Neuronal stem cell (in vitro differentiated cells): ENCODE measurements at regions not wholly inside any gene's neighbourhood (a gene's known extent, or its start where the extent isn't known, plus 50 kb on each side); places are given as distances from the start of the nearest gene placed in this dataset.

ENCODE experiments used
- DNase-seq: peaks from one replicate; pipeline ENCODE4 v3.0.0-alpha.2; 2013; ENCODE audit warnings: low spot score
- H2AFZ ChIP-seq: one replicate; pipeline ENCODE4 v1.6.1; 2013; ENCODE audit warnings: mild to moderate bottlenecking, low read length, inconsistent platforms
- H2AK5ac ChIP-seq: 2 replicates; pipeline ENCODE4 v1.6.1; 2013; ENCODE audit warnings: low read depth, mild to moderate bottlenecking, inconsistent platforms, low read length, moderate library complexity, mixed read lengths
- H2BK120ac ChIP-seq: 2 replicates; pipeline ENCODE4 v1.6.1; 2013; ENCODE audit warnings: low read depth, mild to moderate bottlenecking, inconsistent platforms, low read length, moderate library complexity, mixed read lengths
- H2BK12ac ChIP-seq: one replicate; pipeline ENCODE4 v1.6.1; 2013; ENCODE audit warnings: low read length, inconsistent platforms
- H2BK15ac ChIP-seq: 2 replicates; pipeline ENCODE4 v1.6.1; 2013; ENCODE audit warnings: mild to moderate bottlenecking, low read length, inconsistent platforms, mixed read lengths
- H2BK5ac ChIP-seq: one replicate; pipeline ENCODE4 v1.6.1; 2013; ENCODE audit warnings: inconsistent platforms, mild to moderate bottlenecking, low read length, moderate library complexity
- H3K14ac ChIP-seq: one replicate; pipeline ENCODE4 v1.6.1; 2013; ENCODE audit warnings: low read length, inconsistent platforms
- H3K18ac ChIP-seq: 2 replicates; pipeline ENCODE4 v1.6.1; 2013; ENCODE audit warnings: low read length, inconsistent platforms
- H3K23ac ChIP-seq: 2 replicates; pipeline ENCODE4 v1.6.1; 2013; ENCODE audit warnings: low read depth, mild to moderate bottlenecking, mixed read lengths, low read length, inconsistent platforms; ENCODE audit not compliant: poor library complexity
- H3K27ac ChIP-seq: replicated peaks from 3 replicates; pipeline ENCODE4 v1.5.1; 2013; ENCODE audit warnings: low read length, inconsistent platforms
- H3K27me3 ChIP-seq, 3 experiments: 2 replicates each; pipeline ENCODE4 v1.6.1; 2013; ENCODE audit warnings: low read length in 3 of 3, mild to moderate bottlenecking in 2 of 3, inconsistent platforms in 1 of 3, low read depth in 1 of 3, mixed read lengths in 1 of 3, moderate library complexity in 1 of 3; ENCODE audit not compliant: control insufficient read depth in 3 of 3, insufficient read depth in 3 of 3
- H3K36me3 ChIP-seq, 2 donors: replicated peaks in 1 of 2; 2 replicates each; pipeline ENCODE4 v1.6.1; 2013; ENCODE audit warnings: low read length in 2 of 2; ENCODE audit not compliant: control insufficient read depth in 2 of 2, insufficient read depth in 2 of 2
- H3K4ac ChIP-seq: 2 replicates; pipeline ENCODE4 v1.6.1; 2013; ENCODE audit warnings: inconsistent platforms, mild to moderate bottlenecking, low read length, moderate library complexity
- H3K4me1 ChIP-seq, 2 donors: 1 replicate in 1 of 2; 2 replicates in 1 of 2; pipeline ENCODE4 v1.6.1; 2013; ENCODE audit warnings: low read length in 2 of 2, low read depth in 1 of 2; ENCODE audit not compliant: control insufficient read depth in 2 of 2, insufficient read depth in 1 of 2
- H3K4me2 ChIP-seq: one replicate; pipeline ENCODE4 v1.6.1; 2013; ENCODE audit warnings: mild to moderate bottlenecking, low read length, inconsistent platforms; ENCODE audit not compliant: insufficient read depth, poor library complexity, severe bottlenecking
- H3K4me3 ChIP-seq, 2 donors: 2 replicates each; pipeline ENCODE4 v1.5.1; 2013; ENCODE audit warnings: low read length in 2 of 2, mild to moderate bottlenecking in 2 of 2, inconsistent platforms in 1 of 2, moderate library complexity in 1 of 2
- H3K79me1 ChIP-seq: one replicate; pipeline ENCODE4 v1.6.1; 2013; ENCODE audit warnings: low read depth, mild to moderate bottlenecking, inconsistent platforms, low read length, moderate library complexity
- H3K9ac ChIP-seq: one replicate; pipeline ENCODE4 v1.6.1; 2013; ENCODE audit warnings: mild to moderate bottlenecking, low read depth, low read length, inconsistent platforms; ENCODE audit not compliant: poor library complexity
- H3K9me3 ChIP-seq, 2 donors: replicated peaks in 1 of 2; 2 replicates each; pipeline versions ENCODE3 to v1.6.1; 2013; ENCODE audit warnings: low read length in 2 of 2, mild to moderate bottlenecking in 2 of 2, inconsistent platforms in 1 of 2, low read depth in 1 of 2, mixed read lengths in 1 of 2, moderate library complexity in 1 of 2; ENCODE audit not compliant: control insufficient read depth in 2 of 2, insufficient read depth in 1 of 2
- H4K8ac ChIP-seq: one replicate; pipeline ENCODE4 v1.6.1; 2013; ENCODE audit warnings: low read depth, mild to moderate bottlenecking, inconsistent platforms, low read length, moderate library complexity
- H4K91ac ChIP-seq: one replicate; pipeline ENCODE4 v1.6.1; 2013; ENCODE audit warnings: low read length, low read depth, mild to moderate bottlenecking, inconsistent platforms; ENCODE audit not compliant: poor library complexity
- WGBS, 2 donors: extraction: QIAGEN DNeasy Blood & Tissue Kit; methylation state at CpG; one replicate each; pipeline ENCODE4 v1.1.7; 2013; ENCODE audit warnings: missing lambda C conversion rate in 2 of 2, mixed read lengths in 1 of 2; ENCODE audit not compliant: insufficient read length in 2 of 2, insufficient replicate concordance in 1 of 2; ENCODE audit errors: extremely low coverage in 2 of 2; 5-methylcytosine and 5-hydroxymethylcytosine counted together

- peaks cover 2 to 5% of the 10 kb centered on the region in 2 donors for H3K9me3 ChIP-seq
- no peak overlapping the region for H4K8ac ChIP-seq
- no peak overlapping the region for H2BK15ac ChIP-seq
- H2BK5ac ChIP-seq: no peak overlapping the region
- no peak overlapping the region for H3K4me3 ChIP-seq
- no peak overlapping the region for H3K23ac ChIP-seq
- H3K27me3 ChIP-seq: no peaks in the 10 kb centered on the region
- H2BK12ac ChIP-seq: no peak overlapping the region
- H2BK120ac ChIP-seq: no peak overlapping the region
- no peak overlapping the region for H3K4ac ChIP-seq
- peak overlapping the region; percentile 14 for H3K14ac ChIP-seq
- H3K27ac ChIP-seq: no peak overlapping the region
- H3K4me1 ChIP-seq: peaks cover 16% of the 10 kb centered on the region in 2 donors
- WGBS, 2 donors: no CpG with 5 or more reads among the region's 13 CpGs
- no peak overlapping the region for H3K4me2 ChIP-seq
- DNase-seq: no peak
- H3K79me1 ChIP-seq: peaks cover 26% of the 10 kb centered on the region
- no peak overlapping the region for H2AFZ ChIP-seq
- H3K18ac ChIP-seq: no peak overlapping the region
- no peak overlapping the region for H3K9ac ChIP-seq
- peaks cover 10 to 14% of the 10 kb centered on the region in 2 donors for H3K36me3 ChIP-seq
- no peak overlapping the region for H4K91ac ChIP-seq
- no peak overlapping the region for H2AK5ac ChIP-seq
Measured at GRCh38 chr12:124412646-124413015, 117.7 kb downstream of the RFLNA start.

GRCh38 chr12:124411953-124412645, 117.2 kb downstream of the RFLNA start:
- no CpG with 5 or more reads among the region's 22 CpGs for WGBS, 2 donors
- H3K4me3 ChIP-seq: no peak overlapping the region
- H3K79me1 ChIP-seq: peaks cover 26% of the 10 kb centered on the region
- peak overlapping the region; percentile 66 for H3K4ac ChIP-seq
- peak overlapping the region; percentile 19 for H2AK5ac ChIP-seq
- H3K9me3 ChIP-seq: peaks cover 0 to under 1% of the 10 kb centered on the region in 2 donors
- H3K4me2 ChIP-seq: no peak overlapping the region
- no peak overlapping the region for H2BK5ac ChIP-seq
- no peak overlapping the region for H3K9ac ChIP-seq
- H3K14ac ChIP-seq: peak overlapping the region; percentile 14
- no peak overlapping the region for H4K8ac ChIP-seq
- H3K27me3 ChIP-seq: no peaks in the 10 kb centered on the region
- no peak overlapping the region for H2BK120ac ChIP-seq
- H2AFZ ChIP-seq: no peak overlapping the region
- no peak for DNase-seq
- peak overlapping the region; percentile 1 for H3K23ac ChIP-seq
- no peak overlapping the region for H3K27ac ChIP-seq
- H4K91ac ChIP-seq: no peak overlapping the region
- peaks cover 16% of the 10 kb centered on the region in 2 donors for H3K4me1 ChIP-seq
- peaks cover 4 to 10% of the 10 kb centered on the region in 2 donors for H3K36me3 ChIP-seq
- H2BK15ac ChIP-seq: no peak overlapping the region
- no peak overlapping the region for H2BK12ac ChIP-seq
- H3K18ac ChIP-seq: no peak overlapping the region

GRCh38 chr12:124411281-124411878, 116.5 kb downstream of the RFLNA start:
- Histone ChIP-seq H2AFZ (no peak overlapping the region), H3K9me3 (no peaks in the 10 kb centered on the region), H3K27ac (no peak overlapping the region), H3K27me3 (no peaks in the 10 kb centered on the region), H2BK120ac (no peak overlapping the region), H3K4ac (peak overlapping the region; percentile 76), H3K18ac (peak overlapping the region; percentile 97), H3K79me1 (peaks cover 21% of the 10 kb centered on the region), H2BK15ac (no peak overlapping the region), H4K91ac (no peak overlapping the region), H2BK12ac (no peak overlapping the region), H3K4me2 (no peak overlapping the region), H3K4me1 (peaks cover 16% of the 10 kb centered on the region in 2 donors), H3K4me3 (no peak overlapping the region), H4K8ac (no peak overlapping the region), H2BK5ac (peak overlapping the region; percentile 53), H3K23ac (peak overlapping the region; percentile 20), H3K36me3 (peaks cover 0 to 8% of the 10 kb centered on the region in 2 donors), H2AK5ac (peak overlapping the region; percentile 19), H3K14ac (peak overlapping the region; percentile 94), H3K9ac (peak overlapping the region; percentile 60)
- DNase-seq: no peak
- WGBS, 2 donors: no CpG with 5 or more reads among the region's 25 CpGs

GRCh38 chr12:124410354-124411175, 115.7 kb downstream of the RFLNA start:
- no peak for DNase-seq
- Histone ChIP-seq H3K4me3 (no peak overlapping the region), H4K8ac (no peak overlapping the region), H3K4me2 (no peak overlapping the region), H3K14ac (peak overlapping the region; percentile 85), H2AK5ac (peak overlapping the region; percentile 88), H2BK12ac (peak overlapping the region; percentile 0), H3K4ac (no peak overlapping the region), H3K18ac (peak overlapping the region; percentile 87), H4K91ac (no peak overlapping the region), H3K4me1 (peaks cover 16% of the 10 kb centered on the region in 2 donors), H2BK5ac (no peak overlapping the region), H3K9ac (peak overlapping the region; percentile 82), H3K27me3 (no peaks in the 10 kb centered on the region), H3K79me1 (peaks cover 18% of the 10 kb centered on the region), H3K27ac (no peak overlapping the region), H3K36me3 (peaks cover 0 to 8% of the 10 kb centered on the region in 2 donors), H3K23ac (peak overlapping the region; percentile 76), H2BK15ac (peak overlapping the region; percentile 73), H3K9me3 (no peaks in the 10 kb centered on the region), H2AFZ (no peak overlapping the region), H2BK120ac (peak overlapping the region; percentile 72)
- WGBS, 2 donors: no CpG with 5 or more reads among the region's 15 CpGs
